ENCODE measurements at regions not wholly inside any gene's neighbourhood (a gene's known extent, or its start where the extent isn't known, plus 50 kb on each side); places are given as distances from the start of the nearest gene placed in this dataset.

DNA sequence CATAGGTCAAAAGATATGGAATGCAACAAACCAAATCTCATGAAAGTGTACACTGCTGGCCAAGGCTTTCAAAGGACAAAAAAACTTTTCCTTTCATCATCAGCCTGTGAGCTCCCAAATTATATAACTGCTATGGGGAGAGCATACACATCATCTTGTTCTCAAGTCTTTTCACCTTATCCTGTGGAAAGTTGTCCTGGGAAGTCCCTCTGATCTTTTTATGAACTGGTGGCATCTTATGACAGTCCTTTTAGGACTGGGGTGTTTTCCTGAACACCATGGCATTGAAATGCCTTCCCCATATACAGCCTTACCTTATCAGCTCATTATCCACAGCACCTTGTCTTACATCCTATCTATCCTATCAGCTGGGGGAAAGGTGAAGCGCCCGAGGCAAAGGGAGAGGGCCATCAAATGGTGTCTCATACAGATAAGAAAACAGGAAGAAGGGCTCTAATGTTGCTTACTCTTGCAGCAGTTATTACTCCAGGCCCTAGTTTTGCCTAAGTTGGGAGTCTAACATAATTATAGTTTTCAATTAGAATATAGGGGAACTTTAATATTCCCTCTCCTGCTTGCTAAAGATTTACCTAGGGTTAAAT lies 61.5 kb upstream of the GOLIM4 start:
- TF ChIP-seq EZH2phosphoT487 (IDR thresholded peaks at IDR 0.05; ENCODE audit: borderline replicate concordance) = no peak
- no peak for TF ChIP-seq FOSL1 (IDR thresholded peaks at IDR 0.05; ENCODE audit: low read depth)
- TF ChIP-seq ATF3 (IDR thresholded peaks at IDR 0.05) = no peak
- no peak for TF ChIP-seq SRF (IDR thresholded peaks at IDR 0.05; ENCODE audit: low read depth)
- TF ChIP-seq EGR1 (IDR thresholded peaks at IDR 0.05; ENCODE audit: low read depth) = no peak
- no peak for TF ChIP-seq SP1 (IDR thresholded peaks at IDR 0.05; ENCODE audit: low read depth)
- TF ChIP-seq RAD21 (IDR thresholded peaks at IDR 0.05; ENCODE audit: low read depth) = no peak
- TF ChIP-seq MAX (IDR thresholded peaks at IDR 0.05) = no peak
- TF ChIP-seq CBX3 (IDR thresholded peaks at IDR 0.05; ENCODE audit: low read depth) = no peak
- no peak for TF ChIP-seq TCF7L2 (IDR thresholded peaks at IDR 0.05; ENCODE audit: borderline replicate concordance, extremely low read depth, insufficient read depth, insufficient read length)
- TF ChIP-seq, protein P1, sequence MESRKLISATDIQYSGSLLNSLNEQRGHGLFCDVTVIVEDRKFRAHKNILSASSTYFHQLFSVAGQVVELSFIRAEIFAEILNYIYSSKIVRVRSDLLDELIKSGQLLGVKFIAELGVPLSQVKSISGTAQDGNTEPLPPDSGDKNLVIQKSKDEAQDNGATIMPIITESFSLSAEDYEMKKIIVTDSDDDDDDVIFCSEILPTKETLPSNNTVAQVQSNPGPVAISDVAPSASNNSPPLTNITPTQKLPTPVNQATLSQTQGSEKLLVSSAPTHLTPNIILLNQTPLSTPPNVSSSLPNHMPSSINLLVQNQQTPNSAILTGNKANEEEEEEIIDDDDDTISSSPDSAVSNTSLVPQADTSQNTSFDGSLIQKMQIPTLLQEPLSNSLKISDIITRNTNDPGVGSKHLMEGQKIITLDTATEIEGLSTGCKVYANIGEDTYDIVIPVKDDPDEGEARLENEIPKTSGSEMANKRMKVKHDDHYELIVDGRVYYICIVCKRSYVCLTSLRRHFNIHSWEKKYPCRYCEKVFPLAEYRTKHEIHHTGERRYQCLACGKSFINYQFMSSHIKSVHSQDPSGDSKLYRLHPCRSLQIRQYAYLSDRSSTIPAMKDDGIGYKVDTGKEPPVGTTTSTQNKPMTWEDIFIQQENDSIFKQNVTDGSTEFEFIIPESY (IDR thresholded peaks at IDR 0.05; ENCODE audit: extremely low read depth, insufficient replicate concordance, low read length) = no peak
- no peak for TF ChIP-seq CEBPB (IDR thresholded peaks at IDR 0.05; ENCODE audit: low read depth)
- TF ChIP-seq, protein P2, sequence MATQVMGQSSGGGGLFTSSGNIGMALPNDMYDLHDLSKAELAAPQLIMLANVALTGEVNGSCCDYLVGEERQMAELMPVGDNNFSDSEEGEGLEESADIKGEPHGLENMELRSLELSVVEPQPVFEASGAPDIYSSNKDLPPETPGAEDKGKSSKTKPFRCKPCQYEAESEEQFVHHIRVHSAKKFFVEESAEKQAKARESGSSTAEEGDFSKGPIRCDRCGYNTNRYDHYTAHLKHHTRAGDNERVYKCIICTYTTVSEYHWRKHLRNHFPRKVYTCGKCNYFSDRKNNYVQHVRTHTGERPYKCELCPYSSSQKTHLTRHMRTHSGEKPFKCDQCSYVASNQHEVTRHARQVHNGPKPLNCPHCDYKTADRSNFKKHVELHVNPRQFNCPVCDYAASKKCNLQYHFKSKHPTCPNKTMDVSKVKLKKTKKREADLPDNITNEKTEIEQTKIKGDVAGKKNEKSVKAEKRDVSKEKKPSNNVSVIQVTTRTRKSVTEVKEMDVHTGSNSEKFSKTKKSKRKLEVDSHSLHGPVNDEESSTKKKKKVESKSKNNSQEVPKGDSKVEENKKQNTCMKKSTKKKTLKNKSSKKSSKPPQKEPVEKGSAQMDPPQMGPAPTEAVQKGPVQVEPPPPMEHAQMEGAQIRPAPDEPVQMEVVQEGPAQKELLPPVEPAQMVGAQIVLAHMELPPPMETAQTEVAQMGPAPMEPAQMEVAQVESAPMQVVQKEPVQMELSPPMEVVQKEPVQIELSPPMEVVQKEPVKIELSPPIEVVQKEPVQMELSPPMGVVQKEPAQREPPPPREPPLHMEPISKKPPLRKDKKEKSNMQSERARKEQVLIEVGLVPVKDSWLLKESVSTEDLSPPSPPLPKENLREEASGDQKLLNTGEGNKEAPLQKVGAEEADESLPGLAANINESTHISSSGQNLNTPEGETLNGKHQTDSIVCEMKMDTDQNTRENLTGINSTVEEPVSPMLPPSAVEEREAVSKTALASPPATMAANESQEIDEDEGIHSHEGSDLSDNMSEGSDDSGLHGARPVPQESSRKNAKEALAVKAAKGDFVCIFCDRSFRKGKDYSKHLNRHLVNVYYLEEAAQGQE (IDR thresholded peaks at IDR 0.05; ENCODE audit: low read depth) = no peak
- no peak for TF ChIP-seq SIN3A (IDR thresholded peaks at IDR 0.05; ENCODE audit: low read depth)
- TF ChIP-seq ZNF274 (IDR thresholded peaks at IDR 0.05; ENCODE audit: low read depth, low read length) = no peak
- TF ChIP-seq ELF1 (IDR thresholded peaks at IDR 0.05; ENCODE audit: borderline replicate concordance, low read depth) = no peak
- no peak for TF ChIP-seq EZH2 (IDR thresholded peaks at IDR 0.05)
- TF ChIP-seq YY1 (IDR thresholded peaks at IDR 0.05; ENCODE audit: extremely low read depth, insufficient replicate concordance, low read depth, low read length) = no peak
- TF ChIP-seq POLR2A (IDR thresholded peaks at IDR 0.05; ENCODE audit: borderline replicate concordance, extremely low read depth, insufficient read depth, insufficient read length) = no peak
- TF ChIP-seq POLR2AphosphoS5 (IDR thresholded peaks at IDR 0.05; ENCODE audit: low read depth, low read length) = no peak
- no TSS peak for BruUV-seq (replicated peaks)

More for the DNA sequence above, 61.5 kb upstream of the GOLIM4 start:
- RAD21 ChIA-PET (ENCODE audit: low non-redundant PET in 1 of 2, low total read pairs in 2 of 2, uncharacterized antibody in 2 of 2, unreplicated experiment in 2 of 2) = no interaction called here
- Histone ChIP-seq H2AFZ (ENCODE audit: low read depth, low read length, poor library complexity, severe bottlenecking) (no peak overlapping the region), H3K36me3 (ENCODE audit: control insufficient read depth in 1 of 2, insufficient read depth in 2 of 2, low read length in 2 of 2) (no peaks in the 10 kb centered on the region), H3K4me2 (ENCODE audit: low read length) (no peak overlapping the region), H3K27me3 (ENCODE audit: insufficient read depth, low read length) (no peaks in the 10 kb centered on the region), H3K4me1 (ENCODE audit: control insufficient read depth in 1 of 2, insufficient read depth in 2 of 2, low read length in 2 of 2) (no peaks in the 10 kb centered on the region), H4K20me1 (ENCODE audit: insufficient read depth) (no peaks in the 10 kb centered on the region), H3K27ac (ENCODE audit: low read depth, low read length) (no peak overlapping the region), H3K79me2 (ENCODE audit: insufficient read depth, low read length) (no peaks in the 10 kb centered on the region), H3K9me2 (ENCODE audit: insufficient read depth) (no peaks in the 10 kb centered on the region), H3K9me3 (ENCODE audit: control insufficient read depth in 1 of 2, insufficient read depth in 1 of 2, low read depth in 1 of 2, low read length in 2 of 2) (no peaks in the 10 kb centered on the region), H3K4me3 (replicated peaks in 1 of 2; ENCODE audit: low read depth in 1 of 2, low read length in 2 of 2) (no peak overlapping the region), H3K9ac (ENCODE audit: low read length) (no peak overlapping the region)
- CTCF ChIA-PET = no interaction called here
- POLR2A ChIA-PET = no interaction called here
- ATAC-seq (no peak), DNase-seq (ENCODE audit: low read depth, low spot score) (no peak)
- intact Hi-C loops (cut with micrococcal nuclease) = no loop called here
